ENCODE measurements at regions not wholly inside any gene's neighbourhood (a gene's known extent, or its start where the extent isn't known, plus 50 kb on each side); places are given as distances from the start of the nearest gene placed in this dataset.

DNA sequence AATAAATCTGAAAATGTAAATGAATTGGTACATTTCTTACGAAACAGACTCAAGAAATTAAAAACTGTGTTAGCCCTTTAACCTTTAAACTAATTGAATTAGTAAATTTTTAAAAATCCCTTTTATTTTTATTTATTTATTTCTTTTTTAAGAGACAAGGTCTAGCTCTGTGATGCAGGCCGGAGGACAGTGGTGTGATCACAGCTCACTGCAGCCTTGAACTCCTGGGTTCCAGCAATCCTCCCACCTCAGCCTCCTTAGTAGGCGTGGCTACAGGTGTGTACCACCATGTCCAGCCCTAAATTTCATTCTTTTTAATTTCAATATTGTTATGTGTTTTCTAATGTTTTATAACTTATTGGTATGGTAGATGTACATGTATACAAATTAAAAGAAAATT, 72.6 kb downstream of the MYEOV start:
- no peak for DNase-seq

GRCh38 chr11:69367211-69367964, 73.4 kb downstream of the MYEOV start:
- DNase-seq: no peak

GRCh38 chr11:69368119-69368880, 74.3 kb downstream of the MYEOV start:
- DNase-seq: no peak

- DNase-seq: no peak
Observed at GRCh38 chr11:69369210-69369825, 75.4 kb downstream of the MYEOV start.

DNA sequence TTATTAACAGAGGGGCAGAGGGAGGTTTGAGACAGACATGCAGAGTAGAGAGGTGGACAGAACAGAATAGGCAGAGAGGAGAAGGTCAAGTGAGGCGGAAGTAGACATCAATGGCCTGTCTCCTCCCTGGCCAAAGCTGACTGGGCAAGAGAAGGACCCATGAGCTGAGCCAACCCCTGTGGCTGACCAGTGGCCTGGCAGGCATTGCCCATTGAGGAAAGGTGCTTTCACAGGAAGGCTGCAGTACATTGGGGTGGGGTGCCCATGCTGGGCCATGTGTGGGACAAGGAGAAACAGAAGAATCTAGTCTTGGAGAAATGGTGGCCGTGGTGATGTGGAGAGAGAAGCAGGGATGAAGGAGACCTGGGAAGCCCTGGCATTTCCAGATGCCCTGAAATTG, 76.0 kb downstream of the MYEOV start:
- DNase-seq: no peak

DNA sequence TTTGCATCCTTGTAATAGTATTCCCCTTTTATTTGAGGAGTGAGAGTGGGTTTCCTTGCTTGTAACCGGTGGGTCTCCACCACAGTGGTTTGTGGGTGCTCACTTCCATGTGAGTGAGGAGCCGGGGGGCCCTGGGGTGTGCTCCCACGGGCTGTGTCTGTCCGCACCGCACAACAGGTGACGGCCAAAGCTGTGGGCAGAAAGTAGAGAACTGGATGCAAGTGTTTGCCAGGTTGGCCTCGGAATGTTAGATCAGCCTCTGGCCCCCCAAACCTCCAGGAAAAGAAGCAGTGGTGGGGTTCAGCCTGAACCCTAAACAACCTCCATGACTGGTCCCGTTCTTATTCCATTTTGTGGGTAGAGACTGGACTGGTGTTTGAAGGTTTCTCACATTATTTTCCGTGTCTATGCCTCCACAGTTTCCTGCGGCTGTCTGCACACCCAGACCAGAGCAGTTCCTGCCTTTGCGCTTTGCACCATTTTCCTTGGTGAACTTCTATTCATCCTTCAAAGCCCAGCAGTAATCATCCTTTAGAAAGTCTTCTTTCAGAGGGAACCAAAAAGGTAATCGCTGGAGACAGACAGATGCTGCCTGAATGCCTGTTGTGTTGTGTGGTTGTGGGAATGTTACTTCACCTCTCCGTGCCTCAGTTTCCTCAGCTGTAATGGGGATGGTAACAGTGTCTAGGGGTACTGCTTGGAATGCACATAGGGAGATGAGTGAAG, 77.2 kb downstream of the MYEOV start:
- DNase-seq: no peak

DNA sequence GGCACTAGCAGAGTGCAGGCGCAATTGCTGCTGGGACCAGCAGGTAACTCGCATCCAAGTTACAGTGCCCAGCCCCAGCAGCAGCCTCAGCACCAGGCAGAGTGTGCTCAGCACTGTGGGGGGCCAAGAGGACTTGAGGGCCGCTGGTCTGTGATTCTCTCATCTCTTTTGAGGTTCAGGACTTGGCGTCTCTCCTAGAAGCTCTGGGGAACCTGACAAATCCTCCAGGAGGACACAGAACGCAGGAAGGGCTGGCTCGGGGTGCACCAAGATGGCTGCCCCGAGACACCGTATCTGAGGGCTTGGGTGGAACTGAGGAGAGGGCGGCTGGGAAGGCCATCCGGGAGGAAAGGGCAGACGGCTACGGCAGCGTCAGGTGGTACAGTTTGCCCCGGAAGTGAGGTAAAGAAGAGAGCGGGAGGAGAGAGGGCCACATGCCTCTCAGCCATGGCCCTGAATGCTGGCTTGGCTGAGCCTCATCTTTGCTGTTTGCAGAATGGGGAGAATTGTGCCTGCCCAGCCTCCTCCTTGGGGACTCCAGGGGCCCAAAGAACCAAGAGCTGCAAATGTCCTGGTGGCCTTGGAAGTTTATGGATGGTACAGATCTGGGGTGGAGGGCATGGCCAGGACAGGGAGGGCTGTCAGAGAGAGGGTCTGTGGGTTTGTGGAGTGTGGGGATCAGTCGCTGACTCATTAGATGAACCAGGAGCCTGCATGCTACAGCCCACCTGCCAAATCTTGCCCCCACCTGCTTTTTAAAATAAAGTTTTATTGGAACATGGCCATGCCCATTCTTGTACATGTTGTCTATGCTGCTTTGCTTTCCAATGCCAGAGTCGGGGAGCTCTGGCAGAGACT, 78.0 kb downstream of the MYEOV start:
- DNase-seq: no peak

DNA sequence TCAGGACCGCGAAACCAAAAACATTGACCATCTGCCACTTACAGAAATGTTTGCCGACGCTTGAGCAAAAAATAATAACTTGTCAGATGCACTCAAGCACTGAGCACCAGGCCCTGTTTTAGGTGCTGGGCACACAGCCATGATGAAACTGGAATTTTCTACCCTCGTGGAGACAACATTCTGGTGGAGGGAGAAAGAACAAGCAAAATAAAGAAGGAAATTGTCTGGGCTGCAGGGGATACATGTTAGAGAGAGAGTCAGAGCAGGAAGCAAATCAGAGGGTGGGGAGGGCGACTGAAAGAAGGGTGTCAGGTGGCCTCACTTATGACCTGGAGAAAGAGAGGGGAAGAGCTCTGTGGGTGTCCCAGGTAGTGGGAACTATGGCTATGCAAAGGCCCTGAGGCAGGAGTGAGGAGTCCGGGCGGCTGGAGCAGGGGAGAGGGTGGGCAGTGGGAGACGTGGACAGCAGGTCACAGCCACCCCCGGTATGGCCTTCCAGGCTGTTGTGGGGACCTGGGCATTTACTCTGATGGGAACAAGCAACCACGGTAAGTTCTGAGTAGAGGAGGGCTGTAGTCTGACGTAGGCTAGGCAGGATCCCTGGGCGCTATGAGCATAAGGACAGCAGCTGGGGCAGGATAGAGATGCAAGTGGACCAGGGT, 78.8 kb downstream of the MYEOV start:
- no peak for DNase-seq

DNA sequence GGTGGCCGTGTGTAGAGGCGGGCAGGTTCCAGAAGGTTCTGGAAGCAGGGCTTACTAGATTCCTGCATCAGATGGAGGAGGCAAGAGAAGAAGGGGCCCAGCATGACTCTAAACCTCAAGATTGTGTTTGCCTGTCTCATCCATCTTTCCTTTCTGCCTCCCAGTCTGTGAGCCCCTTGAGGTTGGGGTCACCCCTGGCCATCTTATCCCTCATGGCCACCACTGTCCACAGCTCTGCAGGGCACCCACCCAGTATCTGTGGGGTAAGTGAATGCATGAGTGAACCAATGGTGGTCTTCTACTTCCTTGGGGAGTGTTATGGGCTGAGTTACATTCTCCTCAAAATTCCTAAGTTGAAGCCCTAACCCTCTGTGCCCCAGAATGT, 79.3 kb downstream of the MYEOV start:
- DNase-seq: no peak

GRCh38 chr11:69374110-69374945, 80.4 kb downstream of the MYEOV start:
- no peak for DNase-seq

DNA sequence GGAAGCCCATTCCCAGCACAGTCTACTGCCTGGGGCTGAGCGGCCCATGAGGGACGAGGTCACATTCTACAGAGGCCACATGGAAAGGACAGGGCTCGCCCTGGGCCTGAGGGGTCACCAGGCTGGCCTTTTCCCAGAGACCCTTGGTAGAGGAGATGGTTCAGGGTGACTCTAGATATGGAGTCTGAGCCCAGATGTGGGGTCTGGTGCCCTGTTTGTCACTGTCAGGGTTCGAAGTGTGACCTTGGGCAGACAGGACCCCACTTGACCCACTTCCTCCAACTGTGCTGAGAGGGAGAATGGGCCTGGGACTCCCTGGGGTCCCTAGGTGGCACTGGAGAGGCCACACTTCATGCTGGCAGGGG, 81.0 kb downstream of the MYEOV start:
- no peak for DNase-seq

GRCh38 chr11:69375316-69376154, 81.6 kb downstream of the MYEOV start:
- DNase-seq: no peak

DNA sequence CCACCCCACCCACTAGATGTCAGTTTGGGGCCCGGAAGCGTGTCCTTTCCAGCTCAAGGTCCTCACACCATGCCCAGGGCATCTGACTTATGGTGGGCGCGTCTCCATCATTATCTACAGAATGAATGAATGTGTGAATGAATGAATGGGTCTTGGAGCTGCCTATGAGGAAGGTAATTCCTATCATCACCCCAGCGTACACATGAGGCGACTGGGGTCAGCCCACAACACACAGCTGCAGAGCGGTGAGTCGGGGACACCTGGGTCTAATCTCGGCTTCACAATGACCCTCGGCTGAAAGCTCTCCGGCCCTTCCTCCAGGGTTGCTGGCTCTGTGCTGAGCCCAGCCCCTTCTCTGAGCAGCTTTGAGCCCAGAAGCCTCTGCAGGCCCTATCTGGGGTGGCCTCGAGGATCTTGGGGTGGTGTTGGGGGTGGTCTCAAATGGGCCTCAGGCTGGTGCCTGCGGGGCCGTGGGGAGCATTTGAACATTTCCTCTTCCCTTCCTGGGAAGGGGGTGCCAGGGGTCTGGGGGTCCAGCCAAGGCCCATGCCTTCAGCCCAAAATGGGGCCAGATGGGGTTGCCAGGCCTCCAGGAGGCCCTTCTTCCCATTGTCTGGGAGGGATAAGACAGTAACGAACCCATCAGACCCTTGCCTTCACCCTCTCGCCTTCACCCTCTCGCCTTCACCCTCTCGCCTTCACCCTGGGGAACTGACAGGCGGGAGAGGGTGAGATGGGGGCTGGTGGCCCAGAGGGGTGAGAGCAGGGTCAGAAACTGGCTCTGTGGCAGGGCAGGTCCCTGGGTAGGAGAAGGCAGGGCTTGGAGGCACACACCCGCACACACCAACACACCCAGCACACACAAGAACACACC, 82.4 kb downstream of the MYEOV start:
- no peak for DNase-seq

DNA sequence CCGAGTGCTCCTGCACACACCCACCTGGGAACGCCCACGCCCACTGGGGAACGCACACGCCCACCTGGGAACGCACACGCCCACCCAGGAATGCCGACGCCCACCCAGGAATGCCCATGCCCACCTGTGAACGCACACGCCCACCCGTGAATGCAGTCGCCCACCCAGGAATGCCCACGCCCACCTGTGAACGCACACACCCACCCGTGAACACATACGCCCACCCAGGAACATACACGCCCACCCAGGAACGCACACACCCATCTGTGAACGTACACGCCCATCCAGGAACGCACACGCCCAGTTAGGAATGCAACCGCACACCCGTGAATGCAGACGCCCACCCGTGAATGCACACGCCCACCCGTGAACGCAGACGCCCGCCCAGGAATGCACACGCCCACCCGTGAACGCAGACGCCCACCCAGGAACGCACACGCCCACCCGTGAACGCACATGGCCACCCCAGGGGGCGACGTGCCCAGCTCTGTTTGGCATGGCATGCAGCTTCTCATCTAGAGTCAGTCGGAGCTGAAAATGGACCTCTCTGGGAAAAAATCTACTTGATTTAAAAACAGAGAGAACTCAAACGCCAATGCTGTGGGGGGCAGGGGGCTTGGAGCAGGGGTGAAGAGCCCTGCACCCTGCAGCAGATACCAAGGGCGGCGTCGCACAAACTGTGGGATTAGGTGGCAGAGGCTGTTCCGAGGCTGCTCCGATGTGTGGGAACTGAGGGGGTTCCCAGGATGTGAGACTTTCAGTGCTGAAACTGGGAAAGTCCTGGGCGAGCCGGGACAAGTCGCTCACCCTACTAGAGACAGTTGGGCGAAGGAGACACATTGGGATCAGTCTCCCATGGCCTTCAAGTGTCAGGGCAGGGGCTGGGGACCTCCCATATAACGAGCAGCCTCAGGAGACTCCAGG, 83.3 kb downstream of the MYEOV start:
- no peak for DNase-seq

DNA sequence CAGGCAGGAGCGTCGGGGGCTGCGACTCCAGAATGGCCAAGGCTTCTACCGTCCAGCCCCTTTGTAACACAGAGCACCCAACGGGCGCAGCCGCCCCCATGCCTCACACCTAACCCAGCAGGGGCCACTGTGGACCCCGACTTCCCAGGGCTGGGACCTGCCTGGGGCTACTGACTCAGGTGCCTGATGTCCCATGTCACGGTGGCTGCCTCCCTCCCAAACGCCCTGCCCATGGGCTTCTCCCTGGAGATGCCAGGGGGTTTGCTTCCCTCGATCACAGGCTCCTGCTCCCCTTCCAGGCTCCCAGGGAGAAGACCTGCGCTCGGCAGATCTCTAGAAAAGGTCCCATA, 84.0 kb downstream of the MYEOV start:
- DNase-seq: no peak

DNA sequence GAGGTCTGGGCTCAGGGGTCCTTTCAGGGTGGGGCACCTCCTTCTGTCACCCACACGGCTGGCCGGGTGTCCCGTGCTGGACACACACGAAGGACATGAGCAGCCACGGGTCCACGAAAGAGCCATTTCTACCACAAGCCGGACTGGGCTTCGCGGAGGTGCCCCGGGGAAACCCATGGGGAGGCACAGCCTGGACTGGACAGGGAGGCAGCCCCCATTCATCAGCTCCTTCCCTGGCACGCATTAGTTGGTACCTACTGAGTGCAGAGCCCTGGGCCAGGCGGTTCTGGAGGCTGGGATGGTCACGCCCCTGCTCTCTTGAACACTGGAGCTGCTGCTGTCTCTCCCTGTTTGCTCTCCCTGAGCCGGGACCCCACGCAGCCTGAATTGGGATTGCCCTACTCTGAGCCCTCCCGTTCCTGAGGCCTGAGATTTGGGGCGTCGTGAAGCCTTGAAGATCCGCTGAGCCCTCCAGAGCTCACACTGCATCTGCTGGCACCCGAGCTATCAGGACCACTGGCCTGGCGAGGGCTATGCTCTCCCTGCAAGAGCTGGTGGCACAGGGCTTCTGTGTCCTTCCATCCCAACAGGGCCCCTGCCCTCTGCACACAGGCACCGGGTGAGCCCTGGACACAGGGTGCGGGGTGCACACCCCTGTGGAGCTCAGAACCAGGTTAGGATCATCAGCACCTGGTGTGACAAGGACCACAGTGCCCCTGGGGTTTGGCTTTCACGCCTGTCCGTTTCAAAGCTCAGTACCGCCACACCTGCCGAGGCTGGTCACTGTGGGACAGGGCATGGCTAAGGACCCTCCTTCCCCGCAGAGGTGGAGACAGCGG, 84.6 kb downstream of the MYEOV start:
- no peak for DNase-seq

DNA sequence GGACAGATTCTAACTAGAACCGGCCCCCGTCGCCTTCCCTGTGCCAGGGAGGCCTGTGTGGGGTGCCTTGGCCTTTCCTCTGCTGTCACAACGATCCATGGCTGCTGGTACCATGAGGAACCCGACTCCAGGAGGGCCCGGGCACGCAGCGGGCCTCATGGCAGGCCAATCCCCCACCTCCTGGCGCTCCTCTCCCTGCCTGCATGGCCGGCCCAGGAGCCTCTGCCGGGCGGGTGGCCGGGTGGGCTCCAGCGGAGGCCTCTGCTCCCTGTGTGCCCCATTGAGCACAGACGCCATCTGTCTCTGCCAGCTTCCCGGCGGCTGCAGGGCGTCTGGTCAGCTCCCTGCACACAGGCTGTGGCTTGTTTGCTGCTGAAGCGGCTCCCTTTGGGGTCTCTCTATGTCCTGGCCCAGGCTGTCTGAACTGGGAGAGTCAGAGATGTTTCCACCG, 86.5 kb downstream of the MYEOV start:
- no peak for DNase-seq
